Endodermal cell (in vitro differentiated cells): ENCODE measurements at regions not wholly inside any gene's neighbourhood (a gene's known extent, or its start where the extent isn't known, plus 50 kb on each side); places are given as distances from the start of the nearest gene placed in this dataset.

ENCODE experiments used
- DNase-seq: peaks from one replicate; pipeline ENCODE4 v3.0.0-alpha.2; 2017
- H3K27ac ChIP-seq: 2 replicates; pipeline ENCODE4 v1.5.1; 2013; ENCODE audit warnings: mild to moderate bottlenecking, low read depth, low read length, moderate library complexity
- H3K27me3 ChIP-seq: 2 replicates; pipeline ENCODE4 v1.6.1; 2013; ENCODE audit warnings: mild to moderate bottlenecking, low read length, moderate library complexity; ENCODE audit not compliant: insufficient read depth, control insufficient read depth, poor library complexity, severe bottlenecking
- H3K36me3 ChIP-seq: 2 replicates; pipeline ENCODE4 v1.7.0; 2013; ENCODE audit warnings: mild to moderate bottlenecking, low read length, moderate library complexity; ENCODE audit not compliant: control insufficient read depth, insufficient read depth
- H3K4me1 ChIP-seq: one replicate; pipeline ENCODE4 v1.7.0; 2013; ENCODE audit warnings: low read length; ENCODE audit not compliant: control insufficient read depth, insufficient read depth
- H3K4me3 ChIP-seq: 2 replicates; pipeline ENCODE4 v1.5.1; 2013; ENCODE audit warnings: mild to moderate bottlenecking, low read length, moderate library complexity
- H3K9ac ChIP-seq: 2 replicates; pipeline ENCODE4 v1.6.1; 2013; ENCODE audit warnings: mild to moderate bottlenecking, low read length, moderate library complexity; ENCODE audit not compliant: poor library complexity, severe bottlenecking; ENCODE audit errors: extremely low read depth
- H3K9me3 ChIP-seq: 2 replicates; pipeline ENCODE4 v1.6.1; 2013; ENCODE audit warnings: mild to moderate bottlenecking, low read length, moderate library complexity; ENCODE audit not compliant: control insufficient read depth
- H3K27ac Mint-ChIP-seq: 2 replicates; pipeline ENCODE4 v1.8.0; 2020; ENCODE audit warnings: mixed read lengths
- H3K27me3 Mint-ChIP-seq: 2 replicates; pipeline ENCODE4 v1.8.0; 2021; ENCODE audit warnings: mild to moderate bottlenecking, mixed read lengths; ENCODE audit not compliant: insufficient read depth
- H3K36me3 Mint-ChIP-seq: 2 replicates; pipeline ENCODE4 v1.8.0; 2020; ENCODE audit warnings: low read depth, mixed read lengths
- H3K4me1 Mint-ChIP-seq: 2 replicates; pipeline ENCODE4 v1.8.0; 2020; ENCODE audit warnings: mixed read lengths
- H3K4me3 Mint-ChIP-seq: 2 replicates; pipeline ENCODE4 v1.8.0; 2020; ENCODE audit warnings: mild to moderate bottlenecking, moderate library complexity, mixed read lengths
- H3K9me3 Mint-ChIP-seq: 2 replicates; pipeline ENCODE4 v1.8.0; 2020; ENCODE audit warnings: mild to moderate bottlenecking, mixed read lengths
- WGBS, 2 experiments: methylation state at CpG; one replicate each; pipeline versions ENCODE4 v1.1.5 to v1.1.7; 2013; ENCODE audit warnings: missing lambda C conversion rate in 2 of 2, mixed read lengths in 1 of 2; ENCODE audit not compliant: insufficient coverage in 1 of 2, insufficient read length in 1 of 2; 5-methylcytosine and 5-hydroxymethylcytosine counted together
- TF ChIP-seq, protein P1 (sequence below): fragments of 200-600 bp; sonication (generic); conservative IDR thresholded peaks from 2 replicates; pipeline ENCODE4 v1.5.0; 2021; ENCODE audit warnings: antibody characterized with exemption, mild to moderate bottlenecking

DNA sequence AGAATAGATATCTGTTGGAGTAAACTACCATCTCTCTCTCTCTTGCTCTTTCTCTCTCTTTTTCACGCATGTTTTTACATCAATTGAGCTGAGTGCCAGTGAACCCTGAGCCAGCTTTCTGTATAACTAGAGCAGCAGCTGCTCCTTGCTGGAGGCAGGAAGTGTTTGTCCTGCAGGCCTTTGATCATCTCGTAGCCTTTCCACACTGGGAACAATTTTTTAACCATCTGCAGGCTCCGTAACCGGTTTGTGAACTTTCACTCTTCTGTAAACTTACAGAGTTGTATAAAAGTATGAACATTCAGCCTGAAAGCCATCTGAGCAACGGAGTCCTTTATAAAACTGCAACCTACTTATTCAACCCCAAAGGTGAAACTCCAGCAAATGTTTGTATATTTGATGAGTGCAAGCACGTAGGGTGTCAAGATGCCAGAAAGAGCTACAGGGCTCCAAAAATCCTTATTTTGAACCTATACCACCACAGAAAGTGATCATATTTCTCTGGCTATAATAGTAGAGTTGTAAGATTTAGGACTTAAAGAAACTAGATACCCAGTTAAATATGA, 162.8 kb upstream of the NFE2L3 start:
- peaks cover 1% of the 10 kb centered on the region for H3K9me3 ChIP-seq
- no peaks in the 10 kb centered on the region for H3K36me3 ChIP-seq
- H3K4me3 Mint-ChIP-seq: no peak overlapping the region
- no peaks in the 10 kb centered on the region for H3K36me3 Mint-ChIP-seq
- WGBS, 2 experiments: 62 to 85% methylated on average over 2 to 6 of the region's 6 CpGs
- no peak for DNase-seq
- peak overlapping the region; percentile 24 for H3K27ac ChIP-seq
- TF ChIP-seq, protein P1, sequence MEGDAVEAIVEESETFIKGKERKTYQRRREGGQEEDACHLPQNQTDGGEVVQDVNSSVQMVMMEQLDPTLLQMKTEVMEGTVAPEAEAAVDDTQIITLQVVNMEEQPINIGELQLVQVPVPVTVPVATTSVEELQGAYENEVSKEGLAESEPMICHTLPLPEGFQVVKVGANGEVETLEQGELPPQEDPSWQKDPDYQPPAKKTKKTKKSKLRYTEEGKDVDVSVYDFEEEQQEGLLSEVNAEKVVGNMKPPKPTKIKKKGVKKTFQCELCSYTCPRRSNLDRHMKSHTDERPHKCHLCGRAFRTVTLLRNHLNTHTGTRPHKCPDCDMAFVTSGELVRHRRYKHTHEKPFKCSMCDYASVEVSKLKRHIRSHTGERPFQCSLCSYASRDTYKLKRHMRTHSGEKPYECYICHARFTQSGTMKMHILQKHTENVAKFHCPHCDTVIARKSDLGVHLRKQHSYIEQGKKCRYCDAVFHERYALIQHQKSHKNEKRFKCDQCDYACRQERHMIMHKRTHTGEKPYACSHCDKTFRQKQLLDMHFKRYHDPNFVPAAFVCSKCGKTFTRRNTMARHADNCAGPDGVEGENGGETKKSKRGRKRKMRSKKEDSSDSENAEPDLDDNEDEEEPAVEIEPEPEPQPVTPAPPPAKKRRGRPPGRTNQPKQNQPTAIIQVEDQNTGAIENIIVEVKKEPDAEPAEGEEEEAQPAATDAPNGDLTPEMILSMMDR: no peak
- no peaks in the 10 kb centered on the region for H3K4me1 ChIP-seq
- no peaks in the 10 kb centered on the region for H3K4me1 Mint-ChIP-seq
- H3K27ac Mint-ChIP-seq: no peak overlapping the region
- no peak overlapping the region for H3K4me3 ChIP-seq
- H3K27me3 Mint-ChIP-seq: peaks cover 3% of the 10 kb centered on the region
- H3K9me3 Mint-ChIP-seq: peaks cover 1% of the 10 kb centered on the region
- H3K27me3 ChIP-seq: no peaks in the 10 kb centered on the region
- H3K9ac ChIP-seq: no peak overlapping the region

- Histone ChIP-seq H3K36me3 (no peaks in the 10 kb centered on the region), H3K9me3 (peaks cover 4% of the 10 kb centered on the region), H3K27ac (no peak overlapping the region), H3K4me3 (no peak overlapping the region), H3K4me1 (no peaks in the 10 kb centered on the region), H3K9ac (no peak overlapping the region), H3K27me3 (no peaks in the 10 kb centered on the region)
- no peaks in the 10 kb centered on the region for H3K27me3 Mint-ChIP-seq
- no peaks in the 10 kb centered on the region for H3K36me3 Mint-ChIP-seq
- 85 to 92% methylated on average over 2 of the region's 2 CpGs for WGBS, 2 experiments
- DNase-seq: no peak
- H3K27ac Mint-ChIP-seq: no peak overlapping the region
- peaks cover 20% of the 10 kb centered on the region for H3K4me1 Mint-ChIP-seq
- TF ChIP-seq, protein P1: no peak
- H3K4me3 Mint-ChIP-seq: no peak overlapping the region
- H3K9me3 Mint-ChIP-seq: peaks cover 3% of the 10 kb centered on the region
These were observed 157.5 kb upstream of the NFE2L3 start for GRCh38 chr7:25994433-25994994.

- WGBS, 2 experiments: 79% methylated on average over 3 of the region's 3 CpGs; no CpG with 5 or more reads in 1 of the 2 experiments
- H3K27me3 ChIP-seq: no peaks in the 10 kb centered on the region
- TF ChIP-seq, protein P1: no peak
- no peak overlapping the region for H3K4me3 ChIP-seq
- H3K36me3 ChIP-seq: no peaks in the 10 kb centered on the region
- H3K4me1 ChIP-seq: no peaks in the 10 kb centered on the region
- DNase-seq: no peak
- peaks cover 4% of the 10 kb centered on the region for H3K9me3 ChIP-seq
- Mint-ChIP-seq H3K4me1 (peaks cover 20% of the 10 kb centered on the region), H3K36me3 (no peaks in the 10 kb centered on the region), H3K27me3 (no peaks in the 10 kb centered on the region), H3K4me3 (no peak overlapping the region), H3K27ac (no peak overlapping the region), H3K9me3 (peaks cover 3% of the 10 kb centered on the region)
- no peak overlapping the region for H3K27ac ChIP-seq
- no peak overlapping the region for H3K9ac ChIP-seq
These were observed 156.8 kb upstream of the NFE2L3 start for GRCh38 chr7:25995216-25995615.
